MM.1S (cell line): ENCODE measurements at regions not wholly inside any gene's neighbourhood (a gene's known extent, or its start where the extent isn't known, plus 50 kb on each side); places are given as distances from the start of the nearest gene placed in this dataset.
"Not testable (repeated sequence)": the region's sequence is repeated elsewhere in the genome, so short reads cannot be mapped to it uniquely, and the experiment has no call there.

ENCODE experiments used
- DNase-seq: peaks from one replicate; pipeline ENCODE4 v3.0.0-alpha.2; 2015
- H2AFZ ChIP-seq: fragments of 300-600 bp; sonication (generic); 2 replicates; pipeline ENCODE4 v1.6.0; 2016; ENCODE audit warnings: antibody characterized with exemption, low read length
- H3F3A ChIP-seq: fragments of 300-600 bp; sonication (generic); 2 replicates; pipeline ENCODE4 v1.6.1; 2016; ENCODE audit warnings: mild to moderate bottlenecking, antibody characterized with exemption, low read length, moderate library complexity, mixed read lengths; ENCODE audit not compliant: insufficient read depth
- H3K27ac ChIP-seq: fragments of 300-600 bp; sonication (generic); 2 replicates; pipeline ENCODE4 v1.5.1; 2016; ENCODE audit warnings: mild to moderate bottlenecking, low read length
- H3K27me3 ChIP-seq: fragments of 300-600 bp; sonication (generic); replicated peaks from 2 replicates; pipeline ENCODE4 v1.6.0; 2016; ENCODE audit warnings: low read length; ENCODE audit not compliant: insufficient read depth
- H3K36me3 ChIP-seq: fragments of 300-600 bp; sonication (generic); replicated peaks from 2 replicates; pipeline ENCODE4 v1.6.1; 2016; ENCODE audit warnings: mild to moderate bottlenecking, low read length, mixed read lengths; ENCODE audit not compliant: insufficient read depth
- H3K4me1 ChIP-seq: fragments of 300-600 bp; sonication (generic); 2 replicates; pipeline ENCODE4 v1.6.1; 2016; ENCODE audit warnings: low read length, mixed read lengths
- H3K4me2 ChIP-seq: fragments of 300-600 bp; sonication (generic); 2 replicates; pipeline ENCODE4 v1.6.0; 2016; ENCODE audit warnings: low read depth, low read length
- H3K4me3 ChIP-seq: fragments of 300-600 bp; sonication (generic); 2 replicates; pipeline ENCODE4 v1.5.1; 2016; ENCODE audit warnings: low read length, mixed read lengths
- H3K79me2 ChIP-seq: fragments of 300-600 bp; sonication (generic); 2 replicates; pipeline ENCODE4 v1.6.1; 2016; ENCODE audit warnings: mixed run types, low read length, mixed read lengths
- H3K9ac ChIP-seq: fragments of 300-600 bp; sonication (generic); 2 replicates; pipeline ENCODE4 v1.6.1; 2016; ENCODE audit warnings: low read length, mixed read lengths
- H3K9me2 ChIP-seq: fragments of 300-600 bp; sonication (generic); replicated peaks from 2 replicates; pipeline ENCODE4 v1.6.1; 2016; ENCODE audit warnings: mild to moderate bottlenecking, low read length, mixed read lengths; ENCODE audit not compliant: insufficient read depth
- H3K9me3 ChIP-seq: fragments of 300-600 bp; sonication (generic); replicated peaks from 2 replicates; pipeline ENCODE4 v1.6.1; 2016; ENCODE audit warnings: mild to moderate bottlenecking, low read length, mixed read lengths; ENCODE audit not compliant: insufficient read depth
- H4K20me1 ChIP-seq: fragments of 300-600 bp; sonication (generic); 2 replicates; pipeline ENCODE4 v1.6.1; 2016; ENCODE audit warnings: mild to moderate bottlenecking, low read length, moderate library complexity, mixed read lengths; ENCODE audit not compliant: insufficient read depth
- CTCF ChIP-seq: fragments of 300-600 bp; sonication (generic); IDR thresholded peaks from 2 replicates; pipeline ENCODE4 v1.5.1; 2016; ENCODE audit warnings: antibody characterized with exemption, low read length, mixed read lengths
- EZH2 ChIP-seq: fragments of 300-600 bp; sonication (generic); optimal IDR thresholded peaks from 2 replicates; pipeline ENCODE3; 2017; ENCODE audit warnings: low read depth, mild to moderate bottlenecking, antibody characterized with exemption, low read length, mixed read lengths
- EZH2phosphoT487 ChIP-seq: fragments of 300-600 bp; sonication (generic); IDR thresholded peaks from 2 replicates; pipeline ENCODE4 v1.6.1; 2018; ENCODE audit warnings: antibody characterized with exemption, low read length

- Histone ChIP-seq H3K9me3 (no peaks in the 10 kb centered on the region), H3K79me2 (no peaks in the 10 kb centered on the region), H3K27me3 (no peaks in the 10 kb centered on the region), H3K9me2 (no peaks in the 10 kb centered on the region), H3K4me3 (no peak overlapping the region), H4K20me1 (no peaks in the 10 kb centered on the region), H3F3A (no peaks in the 10 kb centered on the region), H3K27ac (no peak overlapping the region), H3K4me1 (no peaks in the 10 kb centered on the region), H2AFZ (no peak overlapping the region), H3K9ac (no peak overlapping the region), H3K4me2 (no peak overlapping the region), H3K36me3 (no peaks in the 10 kb centered on the region)
- TF ChIP-seq CTCF (no peak), EZH2 (no peak), EZH2phosphoT487 (no peak)
- no peak for DNase-seq
Measured at GRCh38 chr5:56632939-56633338, 182.4 kb upstream of the MAP3K1 start.

GRCh38 chr5:56632199-56632598 lies 183.2 kb upstream of the MAP3K1 start:
- no peak overlapping the region for H3K27ac ChIP-seq
- TF ChIP-seq CTCF = no peak
- no peak for TF ChIP-seq EZH2phosphoT487
- H3K9ac ChIP-seq = no peak overlapping the region
- no peaks in the 10 kb centered on the region for H3K27me3 ChIP-seq
- H2AFZ ChIP-seq = no peak overlapping the region
- H3K4me3 ChIP-seq = no peak overlapping the region
- H3K4me1 ChIP-seq = no peaks in the 10 kb centered on the region
- no peak overlapping the region for H3K4me2 ChIP-seq
- H3K9me2 ChIP-seq = no peaks in the 10 kb centered on the region
- H3K79me2 ChIP-seq = no peaks in the 10 kb centered on the region
- no peaks in the 10 kb centered on the region for H4K20me1 ChIP-seq
- no peaks in the 10 kb centered on the region for H3K36me3 ChIP-seq
- no peaks in the 10 kb centered on the region for H3K9me3 ChIP-seq
- DNase-seq = no peak
- H3F3A ChIP-seq = no peaks in the 10 kb centered on the region

GRCh38 chr5:56631719-56632118 lies 183.6 kb upstream of the MAP3K1 start:
- DNase-seq = no peak
- Histone ChIP-seq H3F3A (no peaks in the 10 kb centered on the region), H4K20me1 (no peaks in the 10 kb centered on the region), H3K4me2 (no peak overlapping the region), H3K4me1 (no peaks in the 10 kb centered on the region), H3K9me2 (no peaks in the 10 kb centered on the region), H3K79me2 (no peaks in the 10 kb centered on the region), H2AFZ (no peak overlapping the region), H3K27me3 (no peaks in the 10 kb centered on the region), H3K27ac (no peak overlapping the region), H3K36me3 (no peaks in the 10 kb centered on the region), H3K9me3 (no peaks in the 10 kb centered on the region), H3K9ac (no peak overlapping the region), H3K4me3 (no peak overlapping the region)
- TF ChIP-seq EZH2 (no peak), CTCF (no peak), EZH2phosphoT487 (no peak)

- not testable (repeated sequence) for H3K4me3 ChIP-seq, H3K27ac ChIP-seq, H3K36me3 ChIP-seq, H3F3A ChIP-seq, DNase-seq, H3K79me2 ChIP-seq, H3K4me2 ChIP-seq, H3K27me3 ChIP-seq, H4K20me1 ChIP-seq, H3K9me3 ChIP-seq, H3K9ac ChIP-seq, H2AFZ ChIP-seq, H3K4me1 ChIP-seq, H3K9me2 ChIP-seq
Measured at GRCh38 chr5:56628616-56629015, 186.7 kb upstream of the MAP3K1 start.
